ENCODE measurements at regions not wholly inside any gene's neighbourhood (a gene's known extent, or its start where the extent isn't known, plus 50 kb on each side); places are given as distances from the start of the nearest gene placed in this dataset.

DNA sequence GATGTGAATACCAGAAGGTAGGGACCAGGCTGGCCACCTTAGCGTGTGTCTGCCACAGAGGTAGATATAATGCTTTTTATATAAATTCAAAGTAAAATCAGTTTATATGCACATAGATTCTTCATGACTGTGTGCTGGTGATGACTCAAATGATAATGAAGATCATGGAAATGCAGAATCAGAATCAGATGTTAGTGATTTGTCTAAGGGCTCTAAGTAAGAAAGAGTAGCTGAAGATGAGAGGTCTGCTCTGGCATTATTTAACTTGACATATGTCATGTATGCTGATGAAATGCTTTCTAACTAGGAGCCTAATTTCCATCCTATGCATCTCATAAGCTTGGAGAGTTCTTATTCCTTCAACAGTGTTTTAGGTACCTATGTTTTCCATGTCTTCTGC, 50.3 kb upstream of the DPH6 start:
- H3K4me1 Mint-ChIP-seq, result no peaks in the 10 kb centered on the region
- no peak for ATAC-seq (replicated peaks)
- no peak for DNase-seq
- no peak overlapping the region for H3K4me3 Mint-ChIP-seq
- peaks cover 0 to 5% of the 10 kb centered on the region in 2 donors for H3K27me3 Mint-ChIP-seq
- H3K27ac Mint-ChIP-seq, result no peak overlapping the region
- peaks cover 5 to 8% of the 10 kb centered on the region in 2 donors for H3K9me3 Mint-ChIP-seq
- peaks cover 2 to 5% of the 10 kb centered on the region in 2 donors for H3K36me3 Mint-ChIP-seq

DNA sequence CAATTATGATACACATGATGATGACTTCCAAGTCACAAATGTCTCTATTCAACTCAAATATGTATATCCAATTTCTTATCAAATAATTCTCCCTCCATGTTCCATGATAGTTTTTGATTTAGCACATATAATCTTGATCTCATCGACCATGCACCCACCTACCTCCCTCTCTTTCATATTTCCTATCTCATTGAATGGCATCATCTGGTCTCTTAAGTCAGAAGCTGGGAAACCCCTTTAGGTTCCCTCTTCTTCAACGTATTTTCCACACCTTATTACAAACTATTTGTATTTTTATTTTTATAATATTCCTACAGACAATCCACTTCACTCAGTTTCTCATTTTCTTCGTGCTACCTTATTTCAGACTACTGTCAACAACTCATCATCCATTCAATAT, 56.9 kb upstream of the DPH6 start:
- Mint-ChIP-seq H3K4me1 (no peaks in the 10 kb centered on the region), H3K4me3 (no peak overlapping the region), H3K27ac (no peak overlapping the region), H3K36me3 (no peaks in the 10 kb centered on the region), H3K9me3 (no peaks in the 10 kb centered on the region), H3K27me3 (peaks cover 0 to 5% of the 10 kb centered on the region in 2 donors)
- ATAC-seq (replicated peaks) (no peak), DNase-seq (no peak)

DNA sequence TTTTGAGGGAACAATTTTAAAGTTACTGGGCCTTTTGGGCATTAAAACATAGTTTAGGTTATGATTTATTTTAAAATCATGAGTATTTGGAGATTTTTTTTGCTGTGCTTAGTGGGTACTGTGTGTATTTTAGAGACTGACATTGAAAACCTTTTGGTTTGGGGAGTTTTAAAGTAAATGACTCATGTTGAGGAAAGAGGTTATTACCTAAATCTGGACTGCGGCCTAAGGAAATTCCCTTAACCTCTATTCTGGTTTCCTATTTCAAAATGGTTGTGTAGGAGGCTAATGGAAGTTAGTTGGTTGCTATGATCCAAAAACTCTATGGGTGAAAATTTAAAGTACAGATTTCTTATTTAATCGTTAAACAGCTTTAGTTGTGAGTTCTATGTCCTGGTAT, 57.3 kb upstream of the DPH6 start:
- H3K27ac Mint-ChIP-seq, result no peak overlapping the region
- DNase-seq, result no peak
- peak in 1 of 2 donors; percentile 36 for ATAC-seq (replicated peaks)

DNA sequence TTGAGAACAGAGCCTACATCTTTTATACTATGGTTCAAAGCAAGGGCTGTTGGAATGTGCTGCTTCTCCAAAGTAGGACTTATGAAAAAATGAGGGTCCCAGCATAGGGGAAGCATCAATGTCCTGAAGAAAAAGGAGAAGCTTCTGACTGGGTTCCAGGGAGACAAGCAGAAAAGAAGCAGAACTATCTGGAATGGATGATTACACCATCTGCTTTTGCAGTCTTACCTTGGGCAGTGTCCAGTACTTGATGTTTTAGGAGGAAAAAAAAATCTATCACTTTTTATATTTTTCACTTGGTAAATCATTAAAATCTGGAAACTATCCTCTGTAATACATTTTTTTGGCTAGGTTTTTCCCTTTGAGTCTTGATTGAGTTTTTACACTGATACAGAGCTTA, 57.9 kb upstream of the DPH6 start:
- ATAC-seq (replicated peaks), result no peak
- Mint-ChIP-seq H3K27ac (no peak overlapping the region), H3K9me3 (no peaks in the 10 kb centered on the region), H3K36me3 (no peaks in the 10 kb centered on the region), H3K4me1 (no peaks in the 10 kb centered on the region), H3K27me3 (no peaks in the 10 kb centered on the region), H3K4me3 (no peak overlapping the region)
- DNase-seq, result no peak

More for the DNA sequence above, 57.3 kb upstream of the DPH6 start:
- H3K27me3 Mint-ChIP-seq, result peaks cover 0 to 4% of the 10 kb centered on the region in 2 donors
- no peaks in the 10 kb centered on the region for H3K9me3 Mint-ChIP-seq
- no peak overlapping the region for H3K4me3 Mint-ChIP-seq
- H3K36me3 Mint-ChIP-seq, result no peaks in the 10 kb centered on the region
- no peaks in the 10 kb centered on the region for H3K4me1 Mint-ChIP-seq

DNA sequence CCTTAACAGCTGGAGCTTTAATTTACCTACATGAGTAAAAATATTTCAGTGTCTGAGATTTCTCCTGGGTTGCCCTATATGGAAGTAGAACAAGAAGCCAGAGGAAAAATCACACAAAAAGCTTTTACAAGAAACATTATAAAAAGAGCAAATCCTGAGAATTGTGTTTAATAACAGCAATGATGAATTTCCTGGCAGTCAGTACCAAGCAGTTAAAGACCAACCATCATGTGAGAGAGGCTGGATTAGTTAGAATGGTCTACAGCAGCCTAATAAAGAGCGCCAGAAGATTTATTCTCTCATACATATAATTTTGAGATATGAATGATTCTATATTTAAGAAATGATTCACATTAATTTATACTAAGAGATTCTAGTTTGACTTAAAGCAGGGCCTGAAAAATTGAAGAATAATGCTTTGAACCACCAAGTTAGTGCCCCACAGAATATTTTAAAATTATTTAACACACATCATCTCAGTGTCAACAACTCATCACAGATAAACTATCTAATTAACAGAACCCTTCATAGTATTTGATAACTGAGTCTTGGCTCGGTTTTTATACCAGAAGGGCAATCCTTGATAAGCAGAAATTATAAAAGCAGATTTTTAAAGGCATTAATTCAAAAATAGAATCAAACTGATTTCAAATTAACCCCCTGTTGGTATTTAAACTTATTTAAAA, 59.9 kb upstream of the DPH6 start:
- DNase-seq, result no peak
- H3K4me1 Mint-ChIP-seq, result no peaks in the 10 kb centered on the region
- H3K27ac Mint-ChIP-seq, result no peak overlapping the region
- no peak for ATAC-seq (replicated peaks)
- no peaks in the 10 kb centered on the region for H3K9me3 Mint-ChIP-seq
- H3K27me3 Mint-ChIP-seq, result no peaks in the 10 kb centered on the region
- no peaks in the 10 kb centered on the region for H3K36me3 Mint-ChIP-seq
- H3K4me3 Mint-ChIP-seq, result no peak overlapping the region

DNA sequence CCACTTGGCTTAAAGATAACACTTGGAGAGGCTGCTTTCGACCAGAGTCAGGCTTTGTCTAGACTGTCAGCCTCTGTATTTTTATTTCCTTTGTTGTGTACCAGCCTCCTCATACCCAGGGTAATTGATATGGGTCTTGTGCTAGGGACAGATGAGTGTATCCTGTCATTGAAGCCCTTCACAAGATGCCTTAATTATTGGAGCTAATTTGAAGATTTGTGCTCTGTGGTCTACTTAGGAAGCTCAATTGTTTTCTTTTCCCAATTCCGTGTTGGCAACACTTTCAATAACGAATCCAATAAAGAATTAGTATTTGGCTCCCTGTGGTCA, 60.5 kb upstream of the DPH6 start:
- no peak for ATAC-seq (replicated peaks)
- no peak for DNase-seq
- no peaks in the 10 kb centered on the region for H3K27me3 Mint-ChIP-seq
- H3K4me3 Mint-ChIP-seq, result no peak overlapping the region
- H3K27ac Mint-ChIP-seq, result no peak overlapping the region
- no peaks in the 10 kb centered on the region for H3K36me3 Mint-ChIP-seq
- no peaks in the 10 kb centered on the region for H3K9me3 Mint-ChIP-seq
- H3K4me1 Mint-ChIP-seq, result no peaks in the 10 kb centered on the region

DNA sequence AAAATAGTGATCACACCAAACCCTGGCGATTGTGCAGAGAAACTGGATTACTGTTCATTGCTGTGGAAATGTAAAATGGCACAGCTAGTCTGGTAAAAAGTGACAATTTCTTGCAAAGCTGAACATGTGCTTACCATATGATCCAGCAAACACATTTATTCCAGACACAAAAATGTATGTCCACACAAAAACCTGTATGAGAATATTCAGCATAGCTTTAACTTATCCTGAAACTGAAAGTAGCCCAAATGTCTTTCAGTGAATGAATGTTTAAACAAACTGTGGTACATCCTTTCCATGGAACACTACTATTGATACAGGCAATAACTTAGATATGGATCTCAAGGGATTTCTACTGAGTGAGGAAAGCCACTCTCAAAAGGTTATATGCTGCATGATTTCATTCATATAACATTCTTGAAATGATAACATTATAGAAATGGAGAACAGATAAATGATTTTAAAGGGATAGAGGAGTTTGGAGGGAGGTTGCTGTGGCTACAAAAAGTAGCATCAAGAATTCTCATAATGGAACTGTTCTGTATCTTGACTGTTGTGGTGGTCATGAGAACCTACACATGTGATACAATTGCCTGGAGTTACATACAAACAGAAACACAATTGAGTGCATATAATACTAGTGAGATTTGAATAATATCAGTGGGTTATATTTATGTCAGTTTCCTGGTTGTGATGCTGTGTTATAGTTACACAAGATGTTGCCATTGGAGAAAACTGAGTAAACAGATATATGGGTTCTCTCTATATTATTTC, 70.7 kb upstream of the DPH6 start:
- no peak overlapping the region for H3K27ac Mint-ChIP-seq
- H3K36me3 Mint-ChIP-seq, result no peaks in the 10 kb centered on the region
- H3K4me3 Mint-ChIP-seq, result no peak overlapping the region
- H3K9me3 Mint-ChIP-seq, result peaks cover 0 to 2% of the 10 kb centered on the region in 2 donors
- no peaks in the 10 kb centered on the region for H3K27me3 Mint-ChIP-seq
- no peak for DNase-seq
- no peak for ATAC-seq (replicated peaks)
- peaks cover 0 to 2% of the 10 kb centered on the region in 2 donors for H3K4me1 Mint-ChIP-seq

DNA sequence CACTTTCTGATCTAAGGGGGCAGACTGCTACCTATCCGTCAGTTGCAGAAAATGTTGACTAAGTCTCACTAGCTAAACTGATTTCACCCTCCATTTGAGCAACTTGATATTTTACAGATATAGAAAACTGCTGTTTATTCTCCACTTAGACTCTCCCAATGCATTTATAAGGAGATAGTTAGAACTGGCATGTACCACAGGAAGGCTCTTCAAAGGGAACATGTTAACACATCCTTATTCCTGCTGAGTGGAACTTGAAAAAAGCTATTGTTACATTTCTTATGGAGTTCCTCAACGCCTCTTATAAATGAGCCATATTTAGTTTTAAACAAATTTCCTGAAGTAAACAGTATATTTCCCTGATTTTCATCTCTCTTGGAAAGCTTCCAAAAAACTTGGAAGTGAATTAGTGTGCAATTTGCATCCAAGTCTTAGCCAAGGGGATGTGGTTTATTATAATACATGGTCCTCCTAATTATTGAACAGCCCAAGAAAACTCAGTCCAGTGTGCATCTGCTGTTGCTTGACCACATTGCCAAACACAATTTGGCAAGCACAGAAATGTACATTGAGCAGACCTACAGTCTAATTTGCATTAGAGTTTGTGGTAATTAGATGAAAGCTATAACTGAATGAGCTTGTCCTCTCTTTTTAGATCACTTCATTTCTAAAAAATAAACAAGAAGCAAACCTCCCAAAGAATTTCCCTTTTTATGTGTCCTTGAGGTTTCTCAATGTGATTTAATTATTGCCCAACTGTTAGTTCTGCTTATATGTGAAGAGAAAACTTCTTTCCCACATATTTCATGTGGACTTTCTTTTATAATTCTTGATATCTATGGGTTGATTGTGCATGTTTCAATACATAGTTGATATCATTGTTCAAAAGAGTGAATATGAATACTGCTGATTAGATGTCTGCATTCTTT, 72.6 kb upstream of the DPH6 start:
- Mint-ChIP-seq H3K4me1 (no peaks in the 10 kb centered on the region), H3K9me3 (peaks cover 0 to 2% of the 10 kb centered on the region in 2 donors), H3K36me3 (no peaks in the 10 kb centered on the region), H3K4me3 (no peak overlapping the region), H3K27me3 (no peaks in the 10 kb centered on the region), H3K27ac (no peak overlapping the region)
- ATAC-seq (replicated peaks), result no peak
- DNase-seq, result no peak

DNA sequence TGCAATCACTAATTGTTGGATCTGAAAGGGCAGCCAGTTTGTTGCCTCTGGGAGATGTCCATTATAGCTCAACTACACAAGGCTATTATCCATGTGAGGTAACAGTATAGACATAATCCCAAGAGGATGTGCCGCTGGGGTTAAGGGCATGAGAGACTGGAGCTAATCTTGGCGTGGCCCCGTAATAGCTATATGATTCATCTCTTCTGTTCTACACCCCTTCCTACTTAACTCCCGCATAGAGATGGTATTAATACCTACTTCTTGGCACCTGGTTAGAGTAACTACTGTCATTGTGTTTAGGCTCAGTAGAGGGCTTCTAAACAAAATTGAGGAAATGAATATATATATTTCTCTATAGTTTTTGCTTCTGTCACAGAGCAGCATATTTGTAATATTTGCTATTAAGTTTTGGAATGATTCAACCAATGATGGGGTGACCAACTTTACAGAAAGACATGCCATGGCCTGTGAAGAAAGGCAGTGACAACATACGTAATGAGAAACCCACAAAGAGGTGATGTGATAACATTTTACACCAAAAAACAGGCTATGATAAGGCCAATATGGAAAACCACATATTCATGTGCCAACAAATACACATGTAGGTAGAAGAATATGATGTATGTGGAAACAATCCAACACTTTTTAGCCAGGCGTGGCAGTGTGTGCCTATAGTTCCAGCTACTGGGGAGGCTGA, 76.8 kb upstream of the DPH6 start:
- no peaks in the 10 kb centered on the region for H3K27me3 Mint-ChIP-seq
- ATAC-seq (replicated peaks), result no peak
- H3K27ac Mint-ChIP-seq, result no peak overlapping the region
- no peak for DNase-seq
- H3K36me3 Mint-ChIP-seq, result no peaks in the 10 kb centered on the region
- H3K9me3 Mint-ChIP-seq, result no peaks in the 10 kb centered on the region
- H3K4me3 Mint-ChIP-seq, result no peak overlapping the region
- H3K4me1 Mint-ChIP-seq, result no peaks in the 10 kb centered on the region

DNA sequence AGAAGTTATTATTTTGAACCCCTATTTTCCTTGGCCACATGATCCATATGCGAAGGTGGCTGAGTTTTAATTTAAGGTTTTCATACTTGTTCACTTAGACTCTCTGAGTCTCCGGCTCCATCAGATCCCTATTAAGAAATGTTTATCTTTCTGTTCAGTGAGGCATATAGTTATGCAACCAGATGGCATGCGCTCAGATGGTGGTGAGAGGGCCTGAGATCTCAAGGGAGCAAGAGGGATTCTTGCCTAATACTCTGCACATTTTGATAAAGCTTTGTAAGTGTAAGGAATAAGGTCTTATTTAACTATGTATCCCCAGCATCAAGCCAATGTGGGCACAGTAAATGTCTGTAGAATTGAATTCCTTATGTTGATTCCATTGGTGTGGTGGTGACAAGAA, 78.9 kb upstream of the DPH6 start:
- Mint-ChIP-seq H3K4me1 (no peaks in the 10 kb centered on the region), H3K9me3 (no peaks in the 10 kb centered on the region), H3K27ac (no peak overlapping the region), H3K36me3 (no peaks in the 10 kb centered on the region), H3K27me3 (peaks cover 0 to 4% of the 10 kb centered on the region in 2 donors), H3K4me3 (no peak overlapping the region)
- DNase-seq (no peak), ATAC-seq (replicated peaks) (no peak)

DNA sequence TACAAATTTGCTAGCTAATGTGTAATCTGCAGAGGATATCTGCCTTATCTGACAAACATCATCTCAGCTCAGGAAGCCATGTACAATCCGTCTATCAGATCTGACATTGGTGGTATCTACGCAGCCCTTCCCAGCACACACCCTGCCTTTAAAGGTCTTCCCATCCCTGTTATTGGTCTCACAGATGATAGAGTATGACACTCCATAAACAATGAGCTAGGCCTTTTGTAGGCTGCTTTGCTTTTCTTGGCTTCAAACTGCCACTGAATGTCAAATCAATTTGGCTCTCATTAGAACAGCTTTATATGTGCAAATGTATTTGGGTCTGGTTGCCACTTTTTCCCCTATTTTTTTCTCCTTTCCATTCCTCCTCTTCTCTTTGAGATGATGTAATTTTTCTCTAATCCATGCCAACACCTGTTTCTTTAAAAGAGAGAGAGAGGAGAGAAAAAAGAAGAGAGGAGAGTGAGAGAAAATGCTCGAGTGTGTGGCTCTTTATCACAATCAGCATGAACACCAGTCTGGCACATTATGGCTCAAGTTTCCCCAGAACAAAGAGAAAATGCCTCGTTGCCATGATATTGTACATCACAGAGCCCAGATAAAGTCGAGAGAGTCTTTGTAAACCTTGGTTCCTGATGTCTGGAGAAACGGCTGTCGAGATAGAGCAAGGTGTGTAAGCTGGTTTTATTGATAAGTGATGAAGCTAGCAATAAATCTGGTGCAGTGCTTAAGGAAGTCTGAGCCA, 80.8 kb upstream of the DPH6 start:
- Mint-ChIP-seq H3K27ac (no peak overlapping the region), H3K4me1 (no peaks in the 10 kb centered on the region), H3K4me3 (no peak overlapping the region), H3K9me3 (no peaks in the 10 kb centered on the region), H3K36me3 (no peaks in the 10 kb centered on the region), H3K27me3 (peaks cover 0 to 4% of the 10 kb centered on the region in 2 donors)
- no peak for ATAC-seq (replicated peaks)
- no peak for DNase-seq

DNA sequence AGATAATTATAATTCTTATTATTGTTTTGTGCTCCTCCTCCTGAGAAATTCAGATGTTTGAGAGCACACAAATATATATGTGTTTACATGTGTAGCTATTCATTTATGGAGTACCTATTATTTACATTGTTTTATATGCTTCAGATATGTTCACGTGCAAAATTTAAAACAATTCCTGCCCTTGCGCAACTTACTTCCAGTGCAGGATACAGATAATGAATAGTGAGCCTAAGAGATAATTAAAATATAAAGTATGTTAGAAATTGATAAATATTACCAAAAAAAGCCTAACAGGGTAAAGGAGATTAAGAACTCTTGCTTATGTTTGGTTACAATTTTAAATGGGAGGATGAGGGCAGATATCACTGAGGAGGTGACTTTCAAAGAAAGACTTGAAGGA, 81.7 kb upstream of the DPH6 start:
- no peak for ATAC-seq (replicated peaks)
- Mint-ChIP-seq H3K27ac (no peak overlapping the region), H3K27me3 (peaks cover 0 to 4% of the 10 kb centered on the region in 2 donors), H3K4me3 (no peak overlapping the region), H3K36me3 (no peaks in the 10 kb centered on the region), H3K4me1 (no peaks in the 10 kb centered on the region), H3K9me3 (no peaks in the 10 kb centered on the region)
- DNase-seq, result no peak

DNA sequence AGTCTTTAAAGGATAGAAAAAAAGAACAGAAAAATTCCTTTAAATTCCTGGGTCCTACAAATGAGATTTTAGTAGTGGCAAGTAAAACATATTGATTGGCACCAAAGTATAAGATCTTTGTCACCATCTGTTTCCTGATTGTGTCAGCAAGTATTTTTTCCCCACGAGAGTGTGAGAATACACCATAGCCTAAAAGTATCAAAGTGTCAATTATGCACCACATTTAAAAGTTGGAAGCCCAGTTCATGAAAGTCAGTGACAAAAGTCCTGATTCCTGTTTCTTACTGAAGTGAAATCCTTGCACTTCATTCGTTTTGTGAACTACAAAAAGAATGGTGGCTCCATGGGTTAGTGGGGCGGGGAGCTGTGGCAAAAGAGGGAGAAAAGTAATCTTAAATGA, 83.8 kb upstream of the DPH6 start:
- Mint-ChIP-seq H3K4me3 (no peak overlapping the region), H3K36me3 (no peaks in the 10 kb centered on the region), H3K9me3 (no peaks in the 10 kb centered on the region), H3K4me1 (no peaks in the 10 kb centered on the region), H3K27me3 (peaks cover 0 to 5% of the 10 kb centered on the region in 2 donors), H3K27ac (no peak overlapping the region)
- no peak for ATAC-seq (replicated peaks)
- DNase-seq, result no peak

DNA sequence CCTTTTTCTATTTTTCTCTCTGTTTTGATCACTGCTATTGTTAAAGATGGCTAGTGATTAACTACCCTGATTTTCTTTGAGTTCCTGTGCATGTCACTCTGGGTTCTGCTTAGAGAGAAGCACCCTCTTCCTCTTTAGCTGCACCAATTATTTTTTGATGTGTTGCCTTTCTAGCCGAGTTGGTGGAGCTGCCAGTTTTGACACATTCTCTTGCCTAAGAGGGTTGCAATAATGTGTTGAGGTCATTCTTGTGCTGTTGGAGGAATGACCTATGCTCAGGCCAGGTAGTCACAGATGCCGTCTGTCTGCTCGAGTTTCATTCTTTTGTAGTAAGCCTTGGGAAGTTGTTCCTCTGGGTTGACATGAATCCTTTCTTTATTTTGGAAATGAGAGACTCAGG, 84.6 kb upstream of the DPH6 start:
- Mint-ChIP-seq H3K27ac (no peak overlapping the region), H3K27me3 (peaks cover 0 to 13% of the 10 kb centered on the region in 2 donors), H3K4me3 (no peak overlapping the region), H3K4me1 (no peaks in the 10 kb centered on the region), H3K36me3 (no peaks in the 10 kb centered on the region), H3K9me3 (no peaks in the 10 kb centered on the region)
- DNase-seq, result no peak
- ATAC-seq (replicated peaks), result no peak
